ENCODE measurements at regions not wholly inside any gene's neighbourhood (a gene's known extent, or its start where the extent isn't known, plus 50 kb on each side); places are given as distances from the start of the nearest gene placed in this dataset.

DNA sequence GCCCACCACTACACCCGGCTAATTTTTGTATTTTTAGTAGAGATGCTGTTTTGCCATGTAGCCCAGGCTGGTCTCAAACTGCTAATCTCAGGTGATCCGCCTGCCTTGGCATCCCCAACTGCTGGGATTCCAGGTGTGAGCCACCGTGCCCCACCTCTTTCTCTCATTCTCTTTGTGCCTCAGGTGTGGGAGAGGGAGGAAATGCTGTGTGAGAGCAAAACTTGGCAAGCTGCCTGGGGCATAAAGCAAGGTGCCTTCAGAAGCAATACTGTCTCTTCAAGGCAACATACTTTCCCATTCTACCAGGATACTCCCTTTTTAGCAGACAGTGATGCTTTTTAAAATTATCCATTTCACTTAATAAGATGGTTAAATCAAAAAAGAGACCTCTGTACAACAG lies 53.2 kb upstream of the RFC3 start:
- TF ChIP-seq POLR2AphosphoS5 (IDR thresholded peaks at IDR 0.05; ENCODE audit: low read depth, low read length) (no peak), TAF1 (IDR thresholded peaks at IDR 0.05; ENCODE audit: borderline replicate concordance, insufficient read depth, low read length) (no peak), SIN3A (IDR thresholded peaks at IDR 0.05; ENCODE audit: borderline replicate concordance, insufficient read depth, low read length) (no peak), FOXP2 (optimal IDR thresholded peaks at IDR 0.05; ENCODE audit: borderline replicate concordance, extremely low read depth, extremely low read length, insufficient read depth) (no peak)
- TF ChIP-seq, protein P1, sequence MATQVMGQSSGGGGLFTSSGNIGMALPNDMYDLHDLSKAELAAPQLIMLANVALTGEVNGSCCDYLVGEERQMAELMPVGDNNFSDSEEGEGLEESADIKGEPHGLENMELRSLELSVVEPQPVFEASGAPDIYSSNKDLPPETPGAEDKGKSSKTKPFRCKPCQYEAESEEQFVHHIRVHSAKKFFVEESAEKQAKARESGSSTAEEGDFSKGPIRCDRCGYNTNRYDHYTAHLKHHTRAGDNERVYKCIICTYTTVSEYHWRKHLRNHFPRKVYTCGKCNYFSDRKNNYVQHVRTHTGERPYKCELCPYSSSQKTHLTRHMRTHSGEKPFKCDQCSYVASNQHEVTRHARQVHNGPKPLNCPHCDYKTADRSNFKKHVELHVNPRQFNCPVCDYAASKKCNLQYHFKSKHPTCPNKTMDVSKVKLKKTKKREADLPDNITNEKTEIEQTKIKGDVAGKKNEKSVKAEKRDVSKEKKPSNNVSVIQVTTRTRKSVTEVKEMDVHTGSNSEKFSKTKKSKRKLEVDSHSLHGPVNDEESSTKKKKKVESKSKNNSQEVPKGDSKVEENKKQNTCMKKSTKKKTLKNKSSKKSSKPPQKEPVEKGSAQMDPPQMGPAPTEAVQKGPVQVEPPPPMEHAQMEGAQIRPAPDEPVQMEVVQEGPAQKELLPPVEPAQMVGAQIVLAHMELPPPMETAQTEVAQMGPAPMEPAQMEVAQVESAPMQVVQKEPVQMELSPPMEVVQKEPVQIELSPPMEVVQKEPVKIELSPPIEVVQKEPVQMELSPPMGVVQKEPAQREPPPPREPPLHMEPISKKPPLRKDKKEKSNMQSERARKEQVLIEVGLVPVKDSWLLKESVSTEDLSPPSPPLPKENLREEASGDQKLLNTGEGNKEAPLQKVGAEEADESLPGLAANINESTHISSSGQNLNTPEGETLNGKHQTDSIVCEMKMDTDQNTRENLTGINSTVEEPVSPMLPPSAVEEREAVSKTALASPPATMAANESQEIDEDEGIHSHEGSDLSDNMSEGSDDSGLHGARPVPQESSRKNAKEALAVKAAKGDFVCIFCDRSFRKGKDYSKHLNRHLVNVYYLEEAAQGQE (IDR thresholded peaks at IDR 0.05; ENCODE audit: insufficient read depth in 1 of 2, low read depth in 2 of 2, low read length in 2 of 2) = no peak
